Spleen (tissue), 7 donors: ENCODE measurements at regions not wholly inside any gene's neighbourhood (a gene's known extent, or its start where the extent isn't known, plus 50 kb on each side); places are given as distances from the start of the nearest gene placed in this dataset.

Source experiments
- POLR2A ChIP-seq, 3 donors: fragments of 450-650 bp; IDR thresholded peaks; one replicate each; pipeline ENCODE4 v1.5.1; 2017; ENCODE audit warnings: antibody characterized with exemption in 3 of 3, mild to moderate bottlenecking in 1 of 3
- TF ChIP-seq, protein P1 (sequence below), 11 experiments: fragments of 200-600 bp in 7 of 11; fragments of 450-650 bp in 4 of 11; sonication (generic) in 4 of 11; IDR thresholded peaks in 8 of 11; conservative IDR thresholded peaks in 3 of 11; 1 replicate in 7 of 11; 2 replicates in 4 of 11; pipeline versions ENCODE4 v1.4.0 to v1.8.0; 2016 to 2021; ENCODE audit warnings: antibody characterized with exemption in 11 of 11, inconsistent platforms in 4 of 11, mild to moderate bottlenecking in 1 of 11
- donor health status: DM: no; HTN: no; CAD: no; lungs with moderate emphysema.
- donor health status: DM: no; HTN: no; CAD: no.
- donor health status: DM: no; HTN: no; CAD: no.

DNA sequence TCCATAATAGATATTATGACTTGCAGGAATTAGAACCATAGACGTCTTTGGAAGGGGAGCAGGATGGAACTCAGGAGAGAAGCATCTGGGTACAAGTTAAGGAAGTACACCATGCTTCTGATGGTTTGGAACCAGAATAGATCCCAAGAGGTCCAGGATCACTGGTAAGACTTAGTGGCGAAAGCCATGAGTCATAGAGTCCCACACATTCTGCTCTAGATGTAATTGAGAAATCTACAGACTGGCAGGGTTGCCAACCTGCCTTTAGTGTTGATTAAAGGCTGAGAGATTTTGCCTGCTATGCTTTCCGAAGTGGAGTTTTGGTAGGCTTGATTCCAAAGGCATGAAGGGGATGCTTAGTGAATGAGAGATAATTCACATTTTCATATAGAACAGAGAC is 57.1 kb upstream of the C1orf87 start:
- TF ChIP-seq, protein P1, sequence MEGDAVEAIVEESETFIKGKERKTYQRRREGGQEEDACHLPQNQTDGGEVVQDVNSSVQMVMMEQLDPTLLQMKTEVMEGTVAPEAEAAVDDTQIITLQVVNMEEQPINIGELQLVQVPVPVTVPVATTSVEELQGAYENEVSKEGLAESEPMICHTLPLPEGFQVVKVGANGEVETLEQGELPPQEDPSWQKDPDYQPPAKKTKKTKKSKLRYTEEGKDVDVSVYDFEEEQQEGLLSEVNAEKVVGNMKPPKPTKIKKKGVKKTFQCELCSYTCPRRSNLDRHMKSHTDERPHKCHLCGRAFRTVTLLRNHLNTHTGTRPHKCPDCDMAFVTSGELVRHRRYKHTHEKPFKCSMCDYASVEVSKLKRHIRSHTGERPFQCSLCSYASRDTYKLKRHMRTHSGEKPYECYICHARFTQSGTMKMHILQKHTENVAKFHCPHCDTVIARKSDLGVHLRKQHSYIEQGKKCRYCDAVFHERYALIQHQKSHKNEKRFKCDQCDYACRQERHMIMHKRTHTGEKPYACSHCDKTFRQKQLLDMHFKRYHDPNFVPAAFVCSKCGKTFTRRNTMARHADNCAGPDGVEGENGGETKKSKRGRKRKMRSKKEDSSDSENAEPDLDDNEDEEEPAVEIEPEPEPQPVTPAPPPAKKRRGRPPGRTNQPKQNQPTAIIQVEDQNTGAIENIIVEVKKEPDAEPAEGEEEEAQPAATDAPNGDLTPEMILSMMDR (IDR thresholded peaks at IDR 0.05 in 8 of 11, conservative IDR thresholded peaks at IDR 0.05 in 3 of 11): no peak
- no peak for TF ChIP-seq POLR2A (IDR thresholded peaks at IDR 0.05)
